ENCODE measurements at regions not wholly inside any gene's neighbourhood (a gene's known extent, or its start where the extent isn't known, plus 50 kb on each side); places are given as distances from the start of the nearest gene placed in this dataset.

GRCh38 chr10:75294518-75294865, 58.7 kb upstream of the COMTD1 start:
- H3K4me1 ChIP-seq (replicated peaks in 1 of 4; ENCODE audit: control insufficient read depth in 3 of 4, insufficient read depth in 4 of 4, low read length in 3 of 4) = no peaks in the 10 kb centered on the region
- H2BK20ac ChIP-seq (ENCODE audit: low read length) = no peak overlapping the region
- H3K18ac ChIP-seq (ENCODE audit: extremely low read depth, low read length) = no peak overlapping the region
- no peak overlapping the region for H4K5ac ChIP-seq (ENCODE audit: insufficient read length, low read depth, low read length)
- no peak overlapping the region for H4K8ac ChIP-seq (ENCODE audit: extremely low read depth, insufficient read depth, low read length)
- no peaks in the 10 kb centered on the region for H4K20me1 ChIP-seq (replicated peaks in 1 of 2; ENCODE audit: control insufficient read depth in 1 of 2, insufficient read depth in 2 of 2, low read length in 2 of 2)
- H3K79me2 ChIP-seq (ENCODE audit: control insufficient read depth in 1 of 2, insufficient read depth in 2 of 2, low read length in 2 of 2) = no peaks in the 10 kb centered on the region
- FAIRE-seq (no peak), DNase-seq (ENCODE audit: low read depth in 1 of 2, low spot score in 2 of 2) (peak in 1 of 2 experiments; percentile 55)
- H3K56ac ChIP-seq (replicated peaks; ENCODE audit: insufficient read length, low read depth, low read length) = no peak overlapping the region
- no peak overlapping the region for H2AFZ ChIP-seq (ENCODE audit: low read length)
- POLR2A ChIA-PET (ENCODE audit: partially characterized antibody) = interaction anchor here (0.9 kb wide), 1 partner anchor 10 kb away, joined by 4 read pairs; no protein-coding TSS in a partner anchor
- peak overlapping the region; percentile 29 to 63 (median 55); a peak in 7 of 8 replicates for H3K4me3 ChIP-seq (ENCODE audit: extremely low read depth in 1 of 4, insufficient read depth in 2 of 4, low read depth in 3 of 4, low read length in 4 of 4)
- no peak overlapping the region for H4K91ac ChIP-seq (replicated peaks; ENCODE audit: insufficient read length, low read length)
- H3K27me3 ChIP-seq (replicated peaks in 1 of 4; ENCODE audit: control insufficient read depth in 3 of 4, extremely low read depth in 1 of 4, insufficient read depth in 3 of 4, low read length in 3 of 4) = peaks cover 5 to 36% (median 27%) of the 10 kb centered on the region in 4 experiments
- no peak overlapping the region for H2BK15ac ChIP-seq (ENCODE audit: low read length)
- no peak overlapping the region for H2BK12ac ChIP-seq (ENCODE audit: low read depth, low read length)
- H3K9ac ChIP-seq (replicated peaks in 1 of 4; ENCODE audit: extremely low read depth in 1 of 4, low read depth in 3 of 4, low read length in 3 of 4) = no peak overlapping the region
- H2BK120ac ChIP-seq (replicated peaks; ENCODE audit: low read depth, low read length) = no peak overlapping the region
- H3K14ac ChIP-seq (ENCODE audit: insufficient read length) = no peak overlapping the region
- no peaks in the 10 kb centered on the region for H3K36me3 ChIP-seq (ENCODE audit: control insufficient read depth in 2 of 4, insufficient read depth in 4 of 4, low read length in 3 of 4)
- H3K23ac ChIP-seq (ENCODE audit: insufficient read length) = no peak overlapping the region
- no peak overlapping the region for H2AK5ac ChIP-seq (ENCODE audit: low read depth, low read length)
- peak overlapping the region; percentile 68 to 93 for H3K4me2 ChIP-seq (ENCODE audit: insufficient read depth in 1 of 2, low read depth in 2 of 2, low read length in 2 of 2)
- H3K23me2 ChIP-seq (ENCODE audit: low read depth, low read length) = peaks cover 5% of the 10 kb centered on the region
- no peak overlapping the region for H2BK5ac ChIP-seq (ENCODE audit: low read depth, low read length)
- no peaks in the 10 kb centered on the region for H3K79me1 ChIP-seq (ENCODE audit: low read depth, low read length)
- H3K9me3 ChIP-seq (ENCODE audit: insufficient read depth in 2 of 2, low read depth in 1 of 2, low read length in 1 of 2) = no peaks in the 10 kb centered on the region
- H3K27ac ChIP-seq (ENCODE audit: low read depth, low read length) = no peak overlapping the region
- H3K4ac ChIP-seq (replicated peaks; ENCODE audit: insufficient read length, low read depth, low read length) = no peak overlapping the region
- CTCF ChIA-PET (ENCODE audit: partially characterized antibody) = interaction anchor here (0.6 to 2.2 kb wide), 6 partner anchors 8 to 1261 kb away, joined by 3 to 6 read pairs (median 3); no protein-coding TSS in a partner anchor
- WGBS, 2 experiments (ENCODE audit: extremely low coverage in 1 of 2, insufficient coverage in 1 of 2, insufficient read length in 1 of 2, insufficient replicate concordance in 2 of 2, low coverage in 1 of 2, low lambda C conversion rate in 2 of 2, missing lambda C conversion rate in 1 of 2) = 30% methylated on average over 4 of the region's 20 CpGs; no CpG with 5 or more reads in 1 of the 2 experiments
- no peak for TF ChIP-seq RAD21 (IDR thresholded peaks at IDR 0.05 in 1 of 2, conservative IDR thresholded peaks at IDR 0.05 in 1 of 2; ENCODE audit: low read depth in 2 of 2, low read length in 2 of 2)
- no peak for TF ChIP-seq BACH1 (IDR thresholded peaks at IDR 0.05; ENCODE audit: low read length)
- TF ChIP-seq GTF2F1 (IDR thresholded peaks at IDR 0.05; ENCODE audit: borderline replicate concordance, low read depth, low read length) = no peak
- TF ChIP-seq USF2 (IDR thresholded peaks at IDR 0.05; ENCODE audit: low read length) = no peak
- no peak for TF ChIP-seq SIRT6 (IDR thresholded peaks at IDR 0.05; ENCODE audit: low read length)
- no peak for TF ChIP-seq CTBP2 (IDR thresholded peaks at IDR 0.05; ENCODE audit: borderline replicate concordance, insufficient read depth, insufficient read length, low read length)
- TF ChIP-seq KDM1A (IDR thresholded peaks at IDR 0.05; ENCODE audit: borderline replicate concordance, low read length) = no peak
- TF ChIP-seq TBP (IDR thresholded peaks at IDR 0.05; ENCODE audit: low read depth, low read length) = no peak
